HG02973 (cell line): ENCODE measurements at regions not wholly inside any gene's neighbourhood (a gene's known extent, or its start where the extent isn't known, plus 50 kb on each side); places are given as distances from the start of the nearest gene placed in this dataset.
"Not testable (repeated sequence)": the region's sequence is repeated elsewhere in the genome, so short reads cannot be mapped to it uniquely, and the experiment has no call there.

Experiments used
- ATAC-seq: cut with Tn5 transposase; IDR thresholded peaks from one replicate; pipeline ENCODE4 v1.9.1; 2021; ENCODE audit warnings: moderate library complexity; ENCODE audit not compliant: unreplicated experiment

DNA sequence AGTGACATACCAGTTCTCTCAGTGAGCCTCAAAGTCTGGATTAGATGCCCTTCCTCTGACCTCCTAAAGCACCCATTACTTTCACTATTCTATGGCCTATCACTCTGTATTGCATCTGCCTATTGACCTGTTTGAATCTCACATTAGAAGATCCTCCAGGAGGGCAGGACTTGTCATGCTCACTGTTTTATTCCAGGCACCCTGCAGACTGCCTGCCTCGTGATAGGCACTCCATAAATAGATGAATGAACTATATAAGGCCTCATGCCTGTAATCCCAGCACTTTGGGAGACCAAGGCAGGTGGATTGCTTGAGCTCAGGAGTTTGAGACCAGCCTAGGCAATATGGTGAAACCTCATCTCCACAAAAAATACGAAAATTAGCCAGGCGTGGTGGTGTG is 160.1 kb upstream of the CADM1 start:
- no peak for ATAC-seq

DNA sequence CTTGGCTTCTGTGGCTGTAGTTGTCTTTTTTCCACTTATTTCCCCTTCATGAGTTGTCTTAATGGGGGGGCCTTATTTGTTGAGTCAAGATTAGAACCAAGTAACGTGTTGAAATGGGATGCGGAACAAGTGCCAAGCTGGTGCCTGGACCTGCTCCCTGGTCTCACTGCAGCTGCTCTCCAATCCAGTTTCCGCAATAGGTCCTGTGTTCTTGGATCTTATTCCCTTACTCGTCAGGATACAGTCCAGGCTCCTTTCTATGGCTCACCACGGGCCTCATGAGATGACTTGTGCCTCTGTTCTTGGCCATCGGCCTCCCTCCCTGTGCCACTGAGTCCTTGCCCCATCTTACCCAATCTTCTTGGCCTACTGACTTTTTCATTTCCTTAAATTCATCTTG is 159.6 kb upstream of the CADM1 start:
- no peak for ATAC-seq

DNA sequence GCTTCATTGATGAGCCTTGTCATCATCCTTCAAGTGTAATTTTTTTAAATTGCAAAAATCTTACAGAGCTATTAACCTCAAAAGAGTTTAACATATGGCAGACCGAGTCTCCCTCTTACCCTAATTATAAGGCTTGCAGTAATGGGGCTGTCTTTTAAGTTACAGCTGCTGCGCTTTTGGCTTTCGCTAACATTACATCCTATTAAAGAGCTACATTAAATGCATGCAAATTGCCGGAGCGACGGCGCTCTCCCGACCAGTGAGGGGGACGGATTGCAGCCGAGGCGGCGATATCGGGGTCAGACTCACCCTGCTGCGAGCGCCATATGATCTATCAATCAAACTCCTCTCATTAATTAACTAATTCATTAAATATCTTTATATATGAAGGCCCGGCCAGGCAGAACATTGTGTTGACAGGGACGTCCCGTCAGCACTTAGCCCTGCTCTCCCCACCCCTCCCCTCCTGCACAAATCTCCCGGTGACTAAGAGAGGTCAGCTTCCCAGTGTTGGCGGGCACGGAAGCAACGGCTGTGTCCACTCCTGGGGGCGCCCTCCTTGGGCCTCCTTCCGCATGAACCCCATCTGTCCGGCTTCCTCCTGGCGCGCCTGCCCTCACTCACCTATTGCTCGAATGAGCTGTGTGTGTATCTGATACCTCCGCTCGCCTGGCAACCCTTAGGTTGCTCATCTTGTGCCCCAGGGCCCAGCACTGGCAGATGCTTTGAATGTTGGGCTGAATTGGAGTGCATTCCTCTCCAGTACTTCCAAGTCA is 156.0 kb upstream of the CADM1 start:
- no peak for ATAC-seq

DNA sequence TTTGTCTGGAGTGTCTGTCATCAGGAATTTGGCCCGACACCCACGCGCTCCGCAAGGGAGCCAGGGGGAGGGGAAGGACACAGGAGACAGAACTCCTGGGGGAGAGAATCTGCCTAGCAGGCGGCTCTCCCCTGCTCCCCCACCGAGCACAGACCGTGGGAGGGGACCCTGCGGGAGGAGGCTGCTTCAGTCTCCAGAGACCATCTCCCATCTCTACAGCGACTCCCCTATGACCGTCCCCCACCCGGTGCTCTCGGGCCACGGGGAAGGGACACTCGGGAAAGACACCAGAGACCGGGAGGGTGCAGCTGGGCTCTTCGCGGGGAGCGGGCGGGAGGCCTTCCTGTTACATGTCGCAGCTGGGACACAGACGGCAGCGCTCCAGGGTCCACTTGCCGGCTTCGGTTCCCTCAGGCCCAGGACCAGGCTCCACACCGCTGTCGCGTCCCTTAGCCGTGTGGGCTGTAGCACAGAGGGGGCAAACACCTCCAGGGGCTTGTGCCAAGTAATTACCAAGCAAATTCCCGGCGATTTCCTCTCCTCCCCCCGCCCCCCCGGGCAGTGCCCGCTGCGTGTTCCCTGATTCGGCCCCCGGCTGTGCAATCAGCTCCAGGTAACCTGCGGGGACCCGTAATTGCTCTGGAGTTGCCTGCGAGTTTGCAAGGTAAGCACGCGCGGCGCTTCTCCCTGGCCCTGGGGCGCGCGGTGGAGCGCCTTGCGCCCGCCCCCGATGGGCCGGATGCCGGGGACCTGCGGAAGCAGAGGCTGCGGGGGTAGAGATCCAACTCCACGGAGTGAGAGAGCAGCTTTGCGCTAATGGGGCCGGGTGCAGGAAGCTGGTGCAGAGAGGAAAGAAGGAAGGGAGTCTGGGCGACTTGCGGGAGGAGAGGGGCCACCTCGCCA is 155.1 kb upstream of the CADM1 start:
- no peak for ATAC-seq

DNA sequence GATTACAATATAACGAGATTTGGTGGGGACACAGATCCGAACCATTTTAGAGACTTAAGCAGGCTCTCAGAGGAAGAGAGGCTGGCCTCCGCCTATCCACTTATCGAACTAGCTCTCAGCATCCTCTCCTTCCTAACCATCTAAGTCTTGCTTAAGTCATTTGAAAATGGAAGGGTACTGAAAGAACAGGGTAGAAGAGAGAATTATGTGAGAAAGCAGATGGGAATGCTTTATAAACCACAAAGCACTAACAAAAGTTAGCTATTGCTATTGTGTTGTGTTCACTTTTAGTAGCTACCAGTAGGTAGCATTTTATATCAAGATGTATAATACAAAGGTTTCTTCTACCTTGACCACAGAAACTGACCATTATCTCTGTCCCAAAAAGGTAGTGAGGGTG is 153.4 kb upstream of the CADM1 start:
- ATAC-seq, result no peak

DNA sequence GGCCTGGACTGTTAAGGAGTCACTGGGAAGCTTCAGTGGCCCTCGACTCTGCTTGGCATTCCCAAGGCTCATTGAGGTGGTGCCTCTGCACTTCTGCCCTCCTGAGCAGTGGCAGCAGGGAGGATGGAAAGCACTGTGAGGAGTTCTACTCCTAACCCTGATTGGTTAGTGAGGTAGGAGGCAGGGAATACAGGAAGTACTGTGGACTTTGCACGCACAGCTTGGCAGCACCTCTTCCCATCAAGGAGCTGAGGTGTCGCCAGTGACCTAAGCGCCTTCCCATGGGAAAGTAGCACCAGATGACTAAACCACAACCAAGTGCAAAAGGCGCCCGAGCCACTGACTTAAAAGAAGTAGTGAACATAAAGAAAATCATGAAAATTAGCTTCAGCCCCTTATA is 152.5 kb upstream of the CADM1 start:
- ATAC-seq, result no peak

DNA sequence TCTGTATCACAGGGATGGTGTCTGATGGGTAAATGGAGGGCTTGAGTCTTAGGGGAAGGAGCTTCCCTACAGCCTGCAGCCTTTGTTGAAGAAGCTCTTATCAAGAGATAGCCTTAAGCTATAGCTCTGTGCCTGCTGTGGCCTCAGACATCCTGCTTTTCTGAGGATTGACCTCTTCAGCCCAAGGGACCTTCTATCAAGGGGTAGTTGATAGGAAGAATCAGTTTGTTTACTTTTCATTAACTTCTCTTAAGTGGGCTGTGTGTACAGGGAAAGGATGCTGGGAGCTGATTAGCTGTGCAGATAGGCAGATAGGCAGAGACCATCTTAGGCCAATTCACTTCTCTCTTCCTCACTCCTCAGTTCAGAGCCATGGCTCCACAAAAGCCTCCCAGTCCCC is 151.8 kb upstream of the CADM1 start:
- no peak for ATAC-seq

DNA sequence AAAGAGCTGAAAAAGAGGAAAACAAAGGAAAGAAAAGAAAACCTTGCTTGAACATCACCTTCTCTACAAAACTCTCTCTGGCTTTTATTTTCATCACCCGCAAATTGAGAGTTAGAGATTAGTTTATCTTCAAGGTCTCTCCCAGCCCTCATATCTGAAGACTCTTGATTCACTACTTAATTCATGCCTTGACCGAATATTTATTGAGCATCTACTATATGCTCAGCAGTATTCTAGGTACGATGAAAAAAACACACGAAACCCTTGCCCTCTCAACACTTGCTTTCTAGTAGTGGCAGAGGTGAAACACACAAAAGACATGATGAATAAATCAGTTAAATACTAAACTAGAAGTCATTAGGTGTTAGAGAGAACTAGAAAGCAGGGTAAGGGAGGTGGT is 150.6 kb upstream of the CADM1 start:
- ATAC-seq, result no peak

DNA sequence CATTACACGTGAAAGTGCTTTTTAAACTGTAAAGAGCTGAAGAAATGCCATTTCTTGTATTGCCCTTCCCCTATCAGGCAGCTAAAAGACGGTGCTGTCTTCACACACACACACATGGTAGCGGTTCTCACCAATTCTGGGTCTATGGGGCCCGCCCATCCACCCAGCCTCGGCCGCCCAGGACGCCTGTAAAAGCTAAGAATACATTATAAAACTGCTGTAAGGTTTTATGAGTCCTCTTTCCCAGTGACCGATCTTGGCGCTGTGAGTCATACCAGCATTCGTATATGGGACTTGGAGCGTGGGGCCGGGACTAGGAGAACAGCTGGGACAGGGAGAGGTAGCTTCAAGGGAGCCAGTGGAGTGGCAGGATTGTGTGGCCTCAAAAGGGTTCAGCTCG is 149.7 kb upstream of the CADM1 start:
- no peak for ATAC-seq

DNA sequence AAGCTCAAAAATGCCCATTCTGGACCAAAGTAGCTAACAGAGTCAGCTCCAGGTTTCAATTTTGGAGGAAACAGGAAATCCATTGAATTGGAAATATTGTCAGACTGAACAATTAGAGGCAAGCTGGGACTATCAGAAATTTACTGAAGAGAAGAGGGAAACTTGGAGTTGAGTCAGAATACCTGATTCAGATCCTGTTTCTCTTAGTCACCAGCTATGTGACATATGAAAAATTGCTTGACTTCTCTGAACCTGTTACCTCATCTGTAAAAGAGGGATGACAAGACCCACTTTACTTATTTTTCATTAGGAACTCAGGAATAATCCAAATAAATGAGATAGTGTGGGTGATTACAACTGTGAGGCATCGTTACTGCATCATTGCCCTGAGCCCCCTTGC is 148.9 kb upstream of the CADM1 start:
- ATAC-seq, result no peak

DNA sequence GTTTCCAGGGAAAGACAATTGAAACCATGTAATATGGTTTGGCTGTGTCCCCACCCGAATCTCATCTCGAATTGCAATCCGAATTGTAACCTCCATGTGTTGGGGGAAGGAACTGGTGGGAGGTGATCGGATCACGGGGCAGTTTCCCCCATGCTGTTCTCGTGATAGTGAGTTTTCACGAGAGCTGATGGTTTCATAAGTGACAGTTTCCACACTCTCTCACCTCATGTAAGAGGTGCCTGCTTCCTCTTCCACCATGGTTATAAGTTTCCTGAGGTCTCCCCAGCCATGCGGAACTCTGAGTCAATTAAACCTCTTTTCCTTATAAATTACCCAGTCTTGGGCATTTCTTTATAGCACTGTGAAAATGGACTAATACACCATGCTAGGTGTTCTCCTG is 148.3 kb upstream of the CADM1 start:
- ATAC-seq, result no peak

DNA sequence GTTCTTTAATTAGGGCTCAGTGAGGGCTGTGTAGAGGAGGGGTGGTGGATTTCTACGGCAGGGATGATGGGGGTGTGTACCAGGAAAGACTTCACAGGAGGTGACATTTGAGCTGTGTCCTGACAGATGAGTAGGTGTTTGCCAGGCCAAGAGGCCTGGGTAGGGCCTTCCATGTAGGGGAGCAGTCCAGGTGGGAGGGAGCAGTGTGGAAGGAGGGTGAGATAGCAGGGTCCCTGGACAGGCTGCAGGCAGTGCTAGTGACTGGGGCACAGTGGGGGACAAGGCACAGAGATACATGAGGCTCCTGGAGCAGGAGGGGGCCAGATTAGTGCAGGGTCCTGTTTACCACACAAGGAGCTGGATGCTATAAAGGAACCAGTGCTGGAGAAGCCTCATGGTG is 147.9 kb upstream of the CADM1 start:
- ATAC-seq, result no peak

DNA sequence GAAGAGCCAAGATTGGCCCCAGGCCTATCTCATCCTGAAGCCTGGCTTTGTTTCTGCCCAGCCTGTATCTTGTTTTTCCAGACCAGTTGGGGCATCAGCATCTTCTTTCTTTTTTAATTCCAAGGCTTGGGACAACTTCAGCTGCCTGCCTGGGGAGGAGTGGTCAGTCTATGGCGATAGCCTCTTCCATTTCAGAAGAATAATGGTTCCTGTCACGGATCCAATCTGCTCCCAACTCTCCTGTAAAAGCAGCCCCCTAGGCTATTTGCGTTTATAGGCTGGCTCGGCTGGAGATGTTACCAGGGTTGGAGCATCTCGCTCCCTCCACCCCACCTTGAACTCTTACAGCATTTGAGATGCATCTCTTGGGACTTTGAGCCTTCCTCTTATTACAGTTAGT is 145.2 kb upstream of the CADM1 start:
- no peak for ATAC-seq

DNA sequence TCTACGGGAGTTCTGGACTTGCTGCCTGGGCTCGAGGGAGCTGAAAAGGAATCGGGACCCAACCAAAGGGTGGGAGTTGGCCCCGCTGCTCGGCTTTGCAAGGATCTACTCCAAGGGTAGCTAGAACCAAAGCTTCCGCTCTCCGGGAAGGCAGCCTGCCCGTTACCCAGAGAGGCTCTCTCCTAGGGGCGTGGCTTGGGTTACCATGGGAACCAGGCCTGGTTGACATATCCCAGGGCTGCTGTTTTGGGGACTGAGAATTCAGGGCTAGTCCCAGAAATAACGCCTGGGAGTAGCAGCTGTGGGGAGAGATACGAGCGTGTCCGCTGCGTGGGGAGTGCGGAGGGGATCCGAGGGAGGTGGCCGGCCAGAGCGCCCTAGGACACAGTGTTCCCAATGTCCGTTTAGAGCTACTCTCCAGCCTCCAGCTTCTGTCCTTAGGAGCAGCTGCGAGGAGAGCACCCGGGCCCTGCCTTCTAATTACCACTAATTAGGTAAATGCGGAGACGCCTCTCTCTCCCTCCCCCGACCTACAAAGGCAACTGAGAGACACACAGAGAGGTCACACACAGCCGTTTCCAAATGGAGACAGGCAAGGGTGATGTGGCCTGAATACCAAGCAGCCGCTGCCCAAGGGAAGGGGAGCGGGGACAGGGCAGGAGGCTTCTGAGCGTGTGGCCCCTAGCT is 141.6 kb upstream of the CADM1 start:
- no peak for ATAC-seq

DNA sequence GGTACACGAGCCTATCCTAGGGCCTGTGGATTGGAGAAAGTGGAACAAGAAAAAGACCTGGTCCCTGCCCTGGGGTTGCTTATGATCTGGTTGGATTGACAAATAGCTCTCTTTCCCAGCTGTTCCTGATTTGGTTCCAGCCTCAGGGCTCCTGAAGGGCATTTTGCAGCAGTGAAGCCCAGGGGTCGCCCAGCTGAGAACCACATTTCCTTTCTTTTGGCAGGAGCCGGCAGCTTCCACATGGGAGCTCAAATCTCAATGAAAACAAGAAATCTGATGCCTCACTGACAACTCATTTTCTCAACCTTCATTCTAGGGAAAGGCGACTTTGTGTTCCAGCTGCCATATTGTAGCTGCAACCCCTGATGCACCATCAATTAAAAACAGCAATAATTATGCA is 140.6 kb upstream of the CADM1 start:
- no peak for ATAC-seq

DNA sequence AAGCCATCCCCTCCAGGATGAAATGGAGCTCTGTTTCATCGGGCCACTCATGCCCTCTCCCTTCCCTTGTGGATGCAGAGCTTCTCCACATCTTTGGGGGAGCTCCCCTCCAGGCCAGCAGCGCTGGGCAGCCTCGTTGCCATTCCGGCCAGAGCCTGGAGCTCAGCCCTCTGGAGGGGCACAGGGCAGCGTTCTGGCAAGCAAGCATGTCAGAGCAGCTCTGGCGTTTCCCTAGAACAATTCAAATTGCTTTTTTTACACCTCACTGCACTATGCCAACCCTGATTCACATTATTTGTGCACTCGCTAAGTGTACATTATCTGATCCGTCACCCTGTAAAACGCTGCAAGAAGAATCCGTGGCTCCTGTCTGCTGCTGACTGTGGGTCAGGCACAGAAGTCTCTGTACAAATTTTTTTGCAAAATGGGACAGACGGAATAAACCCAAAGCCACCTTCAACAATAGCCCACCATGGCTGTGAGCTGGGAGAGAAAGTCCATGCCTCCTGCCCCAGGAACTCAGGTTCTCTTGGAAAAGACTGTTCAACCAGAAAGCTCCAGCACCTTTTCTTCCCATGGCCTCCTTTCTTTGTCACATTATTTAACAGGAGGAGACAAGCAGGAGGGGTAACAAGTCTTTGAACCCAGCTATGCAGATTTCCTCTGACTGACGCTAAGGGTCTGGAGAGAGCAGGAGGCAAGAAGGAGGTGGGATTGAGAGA is 139.5 kb upstream of the CADM1 start:
- ATAC-seq, result no peak

DNA sequence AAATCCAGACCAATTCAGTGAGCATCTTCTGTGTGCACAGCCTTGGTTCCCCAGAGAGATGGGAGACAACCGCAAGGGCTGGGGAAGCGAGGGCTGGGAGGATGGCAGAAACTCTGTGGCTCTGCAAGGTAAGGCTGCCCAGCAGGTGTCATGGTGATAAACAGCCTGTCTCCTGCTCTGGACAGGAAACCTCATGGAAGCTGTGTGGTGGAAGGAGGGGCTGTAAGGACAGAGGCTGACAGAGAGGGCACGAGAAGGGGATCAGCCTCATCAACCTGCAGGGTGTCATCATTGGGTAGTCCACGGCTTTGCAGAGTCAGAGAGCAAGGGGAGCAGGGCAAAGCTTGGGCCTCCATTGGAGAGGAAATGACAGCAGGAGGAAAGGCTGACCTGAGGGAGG is 138.4 kb upstream of the CADM1 start:
- ATAC-seq, result no peak

DNA sequence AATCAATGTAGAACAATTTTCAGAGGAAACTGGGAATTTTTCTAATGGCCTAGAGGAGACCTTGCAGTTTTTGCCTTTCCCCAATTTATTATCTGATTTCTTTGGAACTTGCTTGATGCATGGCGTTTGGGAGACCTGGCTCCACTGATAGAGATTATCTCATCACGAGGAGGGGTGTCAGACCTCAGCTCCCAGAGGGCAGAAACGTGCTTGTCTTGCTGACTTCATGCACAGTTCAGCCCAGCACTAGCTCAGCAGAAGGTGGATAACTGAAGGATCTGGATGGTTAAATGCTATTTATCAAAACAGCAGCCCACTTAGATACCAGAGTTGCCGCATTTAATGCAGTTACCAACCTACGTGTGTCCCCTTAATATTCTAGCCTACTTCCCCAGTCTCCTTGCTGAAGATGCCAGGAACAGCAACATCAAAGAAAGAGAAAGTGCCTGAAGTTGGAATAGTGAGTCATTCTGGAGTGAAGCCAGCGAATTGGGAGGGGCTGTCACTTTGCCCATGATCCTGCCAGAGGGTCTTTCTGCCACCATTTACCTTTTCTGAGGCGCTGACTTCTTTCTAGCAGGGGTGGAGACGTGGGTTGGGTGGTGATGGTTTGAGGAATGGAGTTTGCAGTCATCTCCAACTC is 133.5 kb upstream of the CADM1 start:
- ATAC-seq, result no peak

DNA sequence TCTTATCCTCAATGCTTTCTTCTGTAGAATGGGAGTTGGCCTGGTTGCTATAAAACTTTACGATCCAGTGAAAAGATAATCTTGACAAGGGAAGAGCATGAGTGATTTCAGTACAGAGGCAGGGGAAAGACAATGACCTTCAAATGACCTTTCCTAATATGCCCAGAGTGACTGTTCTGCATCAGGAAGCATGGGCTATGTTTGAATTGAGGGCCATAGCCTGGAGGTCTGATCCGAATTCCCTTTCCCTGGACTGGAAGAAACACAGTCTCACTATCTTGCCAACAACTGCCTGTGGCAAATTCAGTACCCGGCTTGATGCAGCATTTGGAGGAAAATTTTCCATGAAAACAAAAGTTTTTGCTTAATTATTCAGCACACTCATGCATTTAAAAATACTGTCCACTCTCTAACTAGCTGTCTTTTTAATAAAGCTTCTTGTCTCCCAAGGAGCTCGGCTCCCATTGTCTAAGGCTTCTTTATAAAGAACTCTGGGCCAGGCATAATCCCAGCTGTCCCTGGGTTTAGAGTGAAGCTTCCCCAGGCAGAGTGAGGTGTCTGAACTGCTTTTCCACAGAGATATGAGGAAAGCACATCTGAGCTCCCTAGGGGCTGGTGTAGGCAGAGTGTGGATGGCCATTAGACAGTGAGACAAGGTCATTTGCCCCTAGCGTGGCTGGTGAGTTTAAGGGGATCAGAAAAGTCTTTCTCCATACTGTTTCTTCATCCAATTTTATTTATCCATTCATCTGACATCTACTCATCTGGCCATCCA is 132.7 kb upstream of the CADM1 start:
- ATAC-seq, result no peak

DNA sequence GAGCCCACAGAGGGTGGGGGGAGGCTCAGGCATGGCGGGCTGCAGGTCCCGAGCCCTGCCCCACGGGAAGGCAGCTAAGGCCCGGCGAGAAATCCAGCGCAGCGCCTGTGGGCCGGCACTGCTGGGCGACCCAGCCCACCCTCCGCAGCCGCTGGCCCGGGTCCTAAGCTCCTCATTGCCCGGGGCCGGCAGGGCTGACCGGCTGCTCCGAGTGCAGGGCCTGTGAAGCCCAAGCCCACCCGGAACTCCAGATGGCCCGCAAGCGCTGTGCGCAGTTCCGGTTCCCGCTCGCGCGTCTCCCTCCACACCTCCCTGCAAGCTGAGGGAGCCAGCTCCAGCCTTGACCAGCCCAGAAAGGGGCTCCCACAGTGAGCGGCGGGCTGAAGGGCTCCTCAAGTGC is 129.8 kb upstream of the CADM1 start:
- ATAC-seq, result not testable (repeated sequence)
